Hepatocyte (in vitro differentiated cells): ENCODE measurements at regions not wholly inside any gene's neighbourhood (a gene's known extent, or its start where the extent isn't known, plus 50 kb on each side); places are given as distances from the start of the nearest gene placed in this dataset.

Experiments
- CTCF ChIP-seq: fragments of 200-600 bp; sonication (generic); IDR thresholded peaks from 2 replicates; pipeline ENCODE4 v1.5.1; 2016; ENCODE audit warnings: antibody characterized with exemption, mild to moderate bottlenecking; ENCODE audit not compliant: poor library complexity
- EZH2 ChIP-seq: fragments of 200-600 bp; sonication (generic); IDR thresholded peaks from 2 replicates; pipeline ENCODE4 v1.6.1; 2016; ENCODE audit warnings: antibody characterized with exemption, mild to moderate bottlenecking, borderline replicate concordance
- EZH2phosphoT487 ChIP-seq: fragments of 200-600 bp; sonication (generic); IDR thresholded peaks from one replicate; pipeline ENCODE4 v1.6.1; 2018; ENCODE audit warnings: antibody characterized with exemption, mild to moderate bottlenecking, low read depth, moderate library complexity; ENCODE audit not compliant: unreplicated experiment, severe bottlenecking

- TF ChIP-seq CTCF (no peak), EZH2 (no peak), EZH2phosphoT487 (no peak)
These were observed 786.2 kb downstream of the UQCRFS1 start for GRCh38 chr19:28426730-28427225.
